ENCODE measurements at regions not wholly inside any gene's neighbourhood (a gene's known extent, or its start where the extent isn't known, plus 50 kb on each side); places are given as distances from the start of the nearest gene placed in this dataset.
A peak's percentile ranks its signal among the peaks of the same experiment; 100 is the strongest.

DNA sequence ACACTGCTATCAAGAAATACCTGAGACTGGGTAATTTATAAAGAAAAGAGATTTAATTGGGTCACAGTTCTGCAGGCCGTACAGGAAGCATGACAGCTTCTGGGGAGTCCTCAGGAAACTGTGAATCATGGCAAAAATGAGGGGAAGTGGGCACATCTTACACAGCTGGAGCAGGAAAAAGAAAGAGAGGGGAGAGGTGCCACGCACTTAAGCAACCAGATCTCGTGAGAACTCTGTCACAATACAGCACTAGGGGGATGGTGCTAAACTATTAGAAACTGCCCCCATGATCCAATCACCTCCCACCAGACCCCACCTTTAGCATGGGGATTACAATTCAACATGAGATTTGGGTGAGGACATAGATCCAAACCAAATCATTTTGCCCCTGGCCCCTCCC is 105.5 kb upstream of the CPLX2 start:
- DNase-seq (ENCODE audit: low spot score): no peak

DNA sequence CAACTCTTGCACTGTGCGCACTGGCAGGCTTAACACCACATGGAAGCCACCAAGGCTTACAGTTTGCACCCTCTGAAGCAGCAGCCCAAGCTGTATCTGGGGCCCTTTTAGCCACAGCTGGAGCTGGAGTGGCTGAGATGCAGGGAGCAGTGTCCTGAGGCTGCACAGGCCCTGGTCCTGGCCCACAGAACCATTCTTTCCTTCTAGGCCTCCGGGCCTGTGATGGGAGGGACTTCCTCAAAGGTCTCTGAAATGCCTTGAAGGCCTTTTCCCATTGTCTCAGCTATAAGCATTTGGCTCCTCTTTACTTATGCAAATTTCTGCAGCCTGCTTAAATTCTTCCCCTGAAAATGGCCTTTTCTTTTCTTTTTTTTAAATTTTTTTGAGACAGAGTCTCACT is 104.4 kb upstream of the CPLX2 start:
- DNase-seq (ENCODE audit: low spot score): no peak

DNA sequence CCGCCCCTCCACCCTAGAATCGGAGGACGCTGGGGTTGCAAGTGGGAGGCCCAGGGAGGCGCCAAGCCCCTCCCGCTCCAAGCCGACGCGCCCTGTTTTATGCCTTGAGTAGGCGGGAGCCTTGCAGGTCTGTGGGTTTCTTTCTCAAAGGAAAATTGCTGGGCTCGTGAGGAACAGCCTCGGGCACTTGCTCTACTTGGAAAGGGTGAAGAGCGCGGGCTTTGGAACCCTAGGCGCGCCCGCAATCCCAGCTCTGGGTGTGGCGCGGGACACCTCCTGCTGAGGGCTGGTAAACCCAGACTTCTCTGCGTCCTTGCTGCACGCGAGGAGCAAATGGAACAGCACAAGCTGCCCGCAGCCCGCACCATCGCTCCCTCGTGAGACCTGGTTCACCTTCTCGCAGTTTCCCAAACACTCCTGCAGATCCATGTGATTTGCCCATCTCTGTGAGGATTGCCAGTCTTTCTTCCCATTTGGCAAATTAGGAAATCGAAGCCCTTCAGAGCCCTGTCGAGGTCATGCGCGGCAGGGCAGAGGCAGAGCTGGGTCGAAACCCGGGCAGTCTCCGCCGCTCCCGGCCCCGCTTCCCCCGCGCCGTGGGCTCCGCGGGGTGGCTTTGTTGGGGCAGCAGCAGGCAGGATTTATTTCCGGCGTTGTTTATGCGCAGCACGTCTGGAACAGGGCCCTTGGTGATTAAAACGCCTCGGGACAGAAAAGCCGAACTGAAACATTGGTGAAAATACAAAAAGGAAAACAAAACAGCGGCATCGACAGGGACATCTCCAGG is 98.4 kb upstream of the CPLX2 start:
- no peak for DNase-seq (ENCODE audit: low spot score)

DNA sequence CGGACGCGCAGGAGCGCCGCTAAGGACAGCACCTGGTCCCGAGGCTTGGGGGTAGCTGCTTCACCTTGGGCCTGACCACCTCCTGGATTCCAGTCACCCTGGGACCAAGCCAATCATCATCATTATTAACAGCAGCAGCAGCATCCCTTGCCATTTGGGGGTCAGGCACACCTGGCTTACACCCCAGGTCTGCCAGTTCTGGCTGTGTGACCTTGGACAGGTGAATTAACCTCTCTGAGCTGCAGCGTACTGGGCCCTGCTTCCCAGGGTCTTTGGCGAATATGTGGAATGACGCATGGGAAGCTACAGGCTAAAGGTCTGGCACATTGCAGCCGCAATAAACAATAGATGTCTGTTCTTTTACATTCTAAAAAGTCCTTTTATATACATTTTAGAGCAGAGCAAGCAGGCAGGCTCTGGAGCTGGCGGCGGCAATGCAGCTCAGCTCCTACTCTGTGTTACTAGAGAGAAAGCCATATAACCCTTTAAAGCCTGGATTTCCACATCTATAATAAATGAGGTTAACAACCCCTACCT is 97.8 kb upstream of the CPLX2 start:
- no peak for DNase-seq (ENCODE audit: low spot score)

DNA sequence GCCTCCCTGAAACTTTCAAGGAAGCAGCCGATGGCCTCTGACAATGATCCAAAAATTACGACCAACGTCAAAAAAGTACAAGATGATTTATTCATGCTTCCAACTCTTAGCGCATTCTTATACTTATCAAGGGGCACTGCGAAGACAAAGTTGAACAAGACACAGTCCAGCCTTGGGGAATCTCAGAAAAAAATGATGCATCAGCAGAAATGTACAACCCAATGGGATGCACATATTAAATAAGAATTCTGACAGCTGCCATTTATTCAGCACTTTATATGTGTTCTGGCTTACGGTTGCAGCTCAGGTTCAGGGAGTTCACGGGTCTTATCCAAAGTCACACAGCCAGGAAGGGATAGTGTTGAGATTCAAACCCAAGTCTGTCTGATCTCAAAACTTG is 96.0 kb upstream of the CPLX2 start:
- no peak for DNase-seq (ENCODE audit: low spot score)

DNA sequence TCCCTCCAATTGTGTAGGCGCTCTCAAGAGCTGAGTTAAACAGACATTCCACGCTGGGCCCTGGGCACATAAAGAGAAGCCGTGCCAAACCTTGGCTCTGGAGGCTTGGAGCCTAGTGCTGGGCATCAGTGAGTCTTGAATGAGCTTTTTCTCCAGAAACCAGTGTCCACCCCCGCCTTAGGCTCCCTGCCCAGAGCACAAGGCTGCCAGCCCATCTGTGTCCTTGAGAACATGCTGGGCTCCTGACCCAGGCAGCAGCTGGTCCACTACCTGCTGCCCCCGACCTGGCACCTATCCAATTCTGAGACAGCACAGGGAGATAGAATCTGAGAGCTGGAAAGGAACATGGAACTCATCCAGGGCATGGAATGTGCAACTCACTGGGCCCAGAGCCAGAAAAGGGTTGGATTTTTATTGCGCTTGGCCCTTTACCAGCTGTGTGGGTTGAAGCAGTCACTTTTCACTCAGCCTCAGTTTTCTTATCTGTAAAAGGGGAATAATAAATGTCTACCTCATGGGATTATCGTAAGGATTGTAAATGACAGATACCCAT is 92.4 kb upstream of the CPLX2 start:
- DNase-seq (ENCODE audit: low spot score): peak; percentile 54

DNA sequence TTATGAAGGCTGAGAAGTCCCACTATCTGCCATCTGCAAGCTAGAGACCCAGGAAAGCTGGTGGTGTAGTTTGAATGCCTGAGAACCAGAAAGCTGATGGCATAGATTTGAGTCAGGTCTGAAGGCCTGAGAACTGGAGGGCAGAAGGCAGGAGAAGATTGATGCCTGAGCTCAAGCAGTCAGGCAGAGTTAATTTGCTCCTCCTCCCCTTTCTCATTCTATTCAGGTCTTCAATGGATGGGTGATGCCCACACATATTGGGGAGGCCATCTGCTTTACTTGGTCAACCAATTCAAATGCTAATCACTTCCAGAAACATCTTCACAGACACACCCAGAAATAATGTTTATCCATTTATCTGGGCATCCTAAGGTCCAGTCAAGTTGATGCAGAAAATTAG is 87.6 kb upstream of the CPLX2 start:
- no peak for DNase-seq (ENCODE audit: low spot score)

DNA sequence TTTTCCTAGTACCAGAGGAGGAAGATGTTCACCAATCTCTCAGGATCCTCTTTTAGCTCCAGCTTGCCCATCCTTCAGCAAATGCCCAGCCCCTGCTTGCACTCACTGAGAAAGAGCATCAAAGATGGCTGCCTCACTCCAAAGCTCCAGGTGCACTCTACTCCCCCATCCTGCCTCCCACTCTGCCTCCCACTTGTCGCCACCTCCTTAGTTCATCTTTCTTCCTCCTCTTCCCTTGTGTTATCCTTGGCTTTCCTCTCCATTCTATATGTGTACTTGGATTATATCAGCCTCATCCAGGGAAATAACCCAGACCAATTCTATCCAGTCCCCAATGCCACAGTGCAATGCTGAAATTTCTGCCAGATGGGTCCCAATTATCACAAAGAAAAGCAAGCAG is 87.1 kb upstream of the CPLX2 start:
- no peak for DNase-seq (ENCODE audit: low spot score)

DNA sequence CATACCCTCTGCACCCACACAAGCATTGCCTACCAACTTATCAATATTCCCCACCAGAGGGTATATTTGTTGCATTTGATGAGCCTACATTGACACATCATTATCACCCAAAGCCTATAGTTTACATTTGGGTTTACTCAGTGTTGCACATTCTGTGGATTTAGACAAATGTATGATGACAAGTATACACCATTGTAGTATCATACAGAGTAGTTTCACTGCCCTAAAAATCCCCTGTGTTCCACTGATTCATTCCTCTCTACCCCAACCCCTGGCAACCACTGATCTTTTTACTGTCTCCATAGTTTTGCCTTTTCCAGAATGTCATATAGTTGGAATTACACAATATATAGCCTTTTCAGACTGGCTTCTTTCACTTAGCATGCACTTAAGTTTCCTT is 85.7 kb upstream of the CPLX2 start:
- DNase-seq (ENCODE audit: low spot score): no peak

DNA sequence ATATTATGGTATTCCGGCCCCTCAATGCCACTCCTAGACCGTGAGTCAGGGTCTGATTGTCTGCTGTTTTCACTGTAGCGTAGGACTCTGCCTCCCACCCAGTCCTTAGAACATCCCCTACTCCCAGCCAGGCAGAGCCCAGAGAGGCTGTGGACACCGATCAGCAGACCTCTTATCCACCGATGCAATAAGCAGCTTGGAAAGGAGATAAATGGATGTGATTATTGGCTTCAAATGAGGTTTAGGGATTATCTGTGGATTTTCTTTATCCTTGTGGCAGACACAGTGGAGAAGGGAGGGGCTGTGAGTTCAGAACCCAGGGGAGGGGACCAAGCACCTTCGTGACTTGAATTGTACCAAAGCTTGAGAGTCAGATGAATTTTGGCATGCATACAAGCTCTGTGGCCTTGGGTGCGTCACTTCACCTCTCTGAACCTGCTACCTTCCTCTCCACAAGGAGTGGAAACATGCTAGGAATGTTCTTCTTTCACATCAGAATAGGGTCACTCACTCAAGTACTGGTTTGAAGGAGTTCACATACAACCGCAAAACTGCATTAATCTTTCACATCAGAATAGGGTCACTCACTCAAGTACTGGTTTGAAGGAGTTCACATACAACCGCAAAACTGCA is 83.1 kb upstream of the CPLX2 start:
- no peak for DNase-seq (ENCODE audit: low spot score)

DNA sequence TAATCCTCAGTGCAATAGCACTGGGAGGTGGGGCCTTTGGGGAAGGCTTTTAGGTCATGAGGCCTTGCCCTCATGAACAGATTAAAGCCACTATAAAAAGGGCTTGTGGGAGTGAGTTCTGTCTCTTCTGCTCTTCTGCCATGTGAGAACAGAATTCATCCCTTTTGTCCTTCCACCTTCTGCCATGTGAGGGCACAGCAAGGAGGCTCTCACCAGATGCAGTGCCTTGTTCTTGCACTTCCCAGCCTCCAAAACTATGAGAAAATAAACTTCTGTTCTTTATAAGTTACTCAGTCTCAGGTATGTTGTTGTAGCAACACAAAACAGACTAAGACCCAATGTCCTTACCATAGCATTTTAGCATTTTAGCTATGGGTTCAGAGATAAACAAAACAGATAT is 81.7 kb upstream of the CPLX2 start:
- DNase-seq (ENCODE audit: low spot score): no peak

DNA sequence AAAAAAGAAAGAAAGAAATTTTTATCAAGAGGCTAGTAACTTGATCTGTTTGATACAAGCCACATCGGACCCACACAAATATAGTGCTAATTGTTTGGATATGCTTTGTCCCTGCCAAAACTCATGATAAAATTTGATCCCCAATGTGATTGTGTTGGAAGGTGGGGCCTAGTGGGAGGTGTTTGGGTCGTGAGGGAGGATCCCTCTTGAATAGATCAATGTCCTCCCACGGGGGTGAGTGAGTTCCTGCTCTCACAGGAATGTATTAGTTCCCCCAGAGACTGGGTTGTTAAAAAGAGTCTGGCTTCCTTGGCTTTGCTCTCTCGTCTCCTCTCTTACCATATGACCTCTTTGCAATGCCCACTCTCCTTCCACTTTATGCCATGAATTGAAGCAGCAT is 80.6 kb upstream of the CPLX2 start:
- DNase-seq (ENCODE audit: low spot score): no peak

DNA sequence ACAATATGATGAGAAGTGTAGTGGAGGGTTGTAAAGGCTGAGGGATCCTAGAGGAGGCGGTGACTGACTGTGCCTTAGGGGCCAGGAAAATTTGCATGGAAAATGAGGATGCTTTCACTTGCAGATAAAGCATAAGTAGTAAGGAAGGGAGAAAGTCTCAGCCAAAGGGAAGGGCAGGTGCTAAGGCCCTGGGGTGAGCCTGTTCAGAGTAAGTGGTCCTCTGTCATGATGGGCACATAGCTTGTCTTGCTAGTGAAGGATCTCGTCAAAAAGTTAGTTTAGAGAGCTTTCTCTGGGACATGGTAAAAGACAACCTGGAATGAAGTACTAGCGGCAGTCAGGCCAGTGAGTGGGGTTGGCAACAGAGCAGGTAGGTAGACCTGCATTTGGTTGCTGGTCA is 75.4 kb upstream of the CPLX2 start:
- no peak for DNase-seq (ENCODE audit: low spot score)

DNA sequence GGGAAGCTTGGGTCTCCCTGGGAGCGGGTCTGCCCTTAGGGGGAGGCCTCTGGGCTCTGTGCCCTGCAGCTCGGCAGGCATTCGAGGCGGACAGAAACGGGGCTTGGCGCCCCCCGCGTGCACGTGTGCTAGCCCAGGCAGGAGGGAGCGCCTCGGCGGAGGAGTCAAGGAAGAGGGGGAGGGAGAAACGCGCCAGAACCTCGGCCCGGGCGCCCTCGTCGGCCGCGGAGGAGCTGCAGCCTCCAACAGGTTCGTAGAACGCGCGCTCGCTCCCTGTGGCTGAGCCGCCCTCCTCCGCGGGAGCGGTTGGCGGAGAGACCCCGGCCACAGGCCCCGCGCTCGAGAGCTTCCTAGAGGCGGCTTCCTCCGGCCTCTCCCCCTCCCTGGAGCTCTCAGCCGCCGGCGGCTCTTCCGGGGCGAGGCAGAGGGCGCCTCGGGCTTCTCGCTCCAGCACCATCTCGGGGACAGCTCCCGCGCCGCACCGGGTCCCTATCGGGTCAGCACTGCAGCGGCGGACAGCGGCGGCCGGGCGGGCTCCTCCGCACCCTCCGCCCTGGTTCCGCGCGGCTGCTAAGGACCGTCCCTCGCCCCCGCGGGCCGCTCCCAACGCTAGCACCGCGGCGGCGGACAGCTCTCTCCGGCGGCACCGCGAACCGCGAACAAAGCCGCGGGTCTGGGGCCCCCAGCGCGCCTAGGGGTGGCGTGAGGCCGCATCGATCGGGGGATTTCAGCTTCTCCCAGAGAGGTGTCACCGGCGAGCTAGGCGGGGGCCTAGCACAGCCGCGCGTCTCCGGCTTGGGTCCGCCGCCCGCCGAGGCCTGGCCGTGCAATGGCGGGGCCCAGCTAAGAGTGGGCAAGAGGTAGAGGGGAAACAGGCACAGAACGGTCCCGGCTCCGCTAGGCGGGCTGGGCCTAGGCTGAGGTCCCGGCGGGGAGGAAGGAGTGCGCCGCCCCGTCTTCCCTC is 74.6 kb upstream of the CPLX2 start:
- peak; percentile 71 for DNase-seq (ENCODE audit: low spot score)

DNA sequence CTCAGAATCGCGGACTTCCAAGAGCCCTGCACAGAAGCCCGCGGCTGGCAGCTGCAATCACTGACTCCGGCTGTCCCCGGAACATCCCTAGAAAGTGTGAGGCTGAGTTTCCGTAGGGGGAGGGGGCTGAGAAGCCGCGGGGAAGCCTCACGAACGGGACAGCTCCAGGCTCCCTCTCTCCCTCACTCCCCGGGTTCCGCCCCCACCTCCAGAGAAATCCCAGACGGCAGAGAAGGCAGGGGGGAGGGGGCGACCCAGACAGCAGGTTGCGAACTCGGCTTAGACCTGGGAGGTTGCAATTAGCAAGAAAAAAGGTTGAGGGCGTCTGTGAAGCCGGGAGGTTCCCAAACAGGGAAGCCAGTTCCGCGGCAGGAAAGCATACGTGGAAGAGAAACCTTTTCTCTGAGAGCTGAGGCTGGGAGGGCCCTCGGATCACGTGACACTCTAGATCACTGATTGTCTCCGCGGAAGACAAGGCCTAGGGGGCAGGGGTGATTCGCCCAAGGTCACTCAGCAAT is 73.8 kb upstream of the CPLX2 start:
- no peak for DNase-seq (ENCODE audit: low spot score)

DNA sequence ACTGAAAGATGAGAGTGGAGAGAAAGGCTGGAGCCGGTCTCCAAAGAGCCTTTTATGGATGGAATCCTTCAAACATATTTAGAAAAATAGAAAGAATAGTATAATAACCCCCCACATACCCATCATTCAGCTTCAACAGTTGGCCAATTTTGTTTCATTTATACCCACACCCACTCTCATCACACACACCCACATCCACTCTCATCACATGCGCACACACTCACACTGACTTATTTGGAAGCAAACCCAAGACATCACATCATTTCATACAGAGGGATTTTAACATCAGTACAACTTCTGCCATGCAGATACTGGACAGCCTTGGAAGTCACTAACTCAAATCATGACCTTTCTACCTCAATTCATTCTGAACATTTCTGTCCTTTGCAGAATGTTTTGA is 72.8 kb upstream of the CPLX2 start:
- DNase-seq (ENCODE audit: low spot score): no peak

DNA sequence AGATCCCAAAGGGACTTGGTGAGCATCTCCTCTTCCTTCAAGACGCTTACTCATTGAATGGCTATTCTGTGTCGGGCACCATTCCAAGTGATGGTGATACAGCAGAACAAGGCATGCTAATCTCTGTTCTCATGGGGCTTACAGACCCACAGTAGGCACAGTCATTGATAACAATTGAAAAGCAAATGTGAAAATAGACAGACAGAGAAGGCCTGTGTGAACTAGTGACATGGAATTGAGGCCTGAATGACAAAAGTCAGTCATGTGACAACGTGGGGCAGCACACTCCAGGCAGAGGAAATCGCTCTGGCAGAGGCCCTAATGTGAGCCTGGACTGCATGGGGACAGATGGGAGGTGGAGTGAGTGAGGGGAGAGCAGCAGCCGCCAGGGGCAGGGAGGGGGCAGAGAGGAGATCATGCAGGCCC is 70.7 kb upstream of the CPLX2 start:
- DNase-seq (ENCODE audit: low spot score): peak; percentile 80

DNA sequence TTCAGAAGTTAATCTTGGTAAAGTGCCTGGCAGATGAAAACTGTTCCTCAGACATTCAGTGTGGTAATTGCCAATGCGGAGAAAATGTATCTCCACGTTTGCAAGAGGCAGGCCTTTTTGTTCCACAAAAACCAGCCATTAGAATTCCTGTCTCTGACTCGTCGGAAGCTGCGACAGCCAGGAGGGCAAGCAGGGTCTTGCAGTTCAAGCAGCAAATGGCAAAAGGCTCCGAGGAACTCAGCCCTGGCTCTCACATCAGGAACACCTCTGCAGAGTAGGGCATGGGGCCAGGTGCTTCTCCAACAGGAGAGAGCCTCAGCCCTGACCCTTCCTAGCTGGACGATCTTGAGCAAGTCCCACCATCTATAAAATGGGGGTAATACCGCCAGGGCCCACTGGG is 69.0 kb upstream of the CPLX2 start:
- no peak for DNase-seq (ENCODE audit: low spot score)

DNA sequence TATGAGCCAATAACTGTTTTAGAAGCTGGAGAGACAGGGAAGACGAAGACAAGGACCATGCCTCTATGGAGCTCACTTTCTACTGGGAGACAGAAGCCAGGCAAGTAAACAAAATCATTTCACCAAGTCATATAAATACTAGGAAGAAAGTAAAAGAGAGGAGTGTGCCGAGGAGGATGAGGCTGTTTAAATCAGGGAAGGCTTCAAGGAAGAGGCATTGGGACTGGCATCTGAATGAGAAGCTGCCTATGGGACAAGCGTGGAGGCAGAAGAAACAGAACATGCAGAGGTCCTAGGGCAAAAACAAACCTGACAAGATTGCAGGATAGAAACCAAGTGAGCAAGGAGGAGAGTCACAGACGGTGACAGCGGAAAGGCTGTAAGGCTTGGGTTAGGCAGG is 68.1 kb upstream of the CPLX2 start:
- DNase-seq (ENCODE audit: low spot score): no peak

DNA sequence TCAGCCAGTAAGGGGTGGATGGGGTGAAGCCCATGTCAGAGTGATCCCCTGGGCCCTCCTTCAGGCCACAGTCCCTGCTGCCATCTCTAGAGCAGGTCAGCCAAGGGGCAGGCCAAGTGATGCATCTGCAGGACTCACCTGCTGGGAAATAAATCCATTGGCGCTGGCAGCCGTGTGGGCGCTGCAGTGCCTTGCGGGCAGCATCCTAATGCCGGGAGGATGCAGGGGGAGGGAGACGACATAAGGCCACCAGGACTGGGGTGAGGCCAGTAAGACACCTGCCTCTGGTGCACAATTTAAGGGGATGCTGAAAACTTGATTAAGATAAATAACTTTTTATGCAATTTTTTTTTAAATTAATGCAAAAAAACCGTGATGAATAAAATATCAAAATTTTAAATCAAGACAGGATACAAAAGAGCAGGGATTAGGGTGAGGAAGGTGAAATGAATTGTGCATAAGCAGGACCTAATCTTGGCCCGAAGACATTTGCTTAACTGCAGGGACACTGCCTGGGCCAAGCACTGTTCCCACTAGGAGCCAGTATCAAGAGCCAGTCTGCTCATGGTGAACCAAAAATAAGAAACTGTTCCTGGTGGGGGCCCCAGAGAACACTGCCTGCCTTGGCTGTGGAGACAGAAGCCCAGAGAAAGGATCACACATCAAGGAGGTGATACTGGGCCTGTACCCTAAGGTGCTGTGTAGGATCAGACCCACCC is 67.5 kb upstream of the CPLX2 start:
- no peak for DNase-seq (ENCODE audit: low spot score)

All from A172 (cell line).